ENCODE measurements at regions not wholly inside any gene's neighbourhood (a gene's known extent, or its start where the extent isn't known, plus 50 kb on each side); places are given as distances from the start of the nearest gene placed in this dataset.

DNA sequence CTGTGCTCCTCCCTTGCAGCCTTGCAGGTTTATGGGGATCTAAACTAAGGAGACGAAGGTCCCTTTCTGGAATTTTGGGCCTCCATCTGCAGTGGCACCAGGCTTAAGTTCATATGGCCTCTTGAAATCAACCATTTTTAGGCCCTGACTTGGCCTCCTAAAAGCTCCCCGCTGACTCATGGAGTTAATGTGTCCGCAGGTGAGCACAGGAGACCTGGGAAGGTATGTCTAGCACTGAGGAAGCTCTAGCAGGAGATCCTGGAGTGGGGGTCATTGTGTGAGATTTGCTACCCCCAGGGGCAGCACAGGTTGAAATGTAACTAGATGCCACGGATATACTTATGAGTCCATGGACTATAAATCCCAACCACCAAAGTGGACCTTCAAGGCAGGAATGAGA lies 95.9 kb upstream of the CELF4 start:
- no peak for TF ChIP-seq JUND (IDR thresholded peaks at IDR 0.05; ENCODE audit: low read depth)
- in situ Hi-C loops (cut with HindIII; ENCODE audit: low pct_unique_long_range_greater_than_20kb, low sequenced_read_pairs), result no loop called here

DNA sequence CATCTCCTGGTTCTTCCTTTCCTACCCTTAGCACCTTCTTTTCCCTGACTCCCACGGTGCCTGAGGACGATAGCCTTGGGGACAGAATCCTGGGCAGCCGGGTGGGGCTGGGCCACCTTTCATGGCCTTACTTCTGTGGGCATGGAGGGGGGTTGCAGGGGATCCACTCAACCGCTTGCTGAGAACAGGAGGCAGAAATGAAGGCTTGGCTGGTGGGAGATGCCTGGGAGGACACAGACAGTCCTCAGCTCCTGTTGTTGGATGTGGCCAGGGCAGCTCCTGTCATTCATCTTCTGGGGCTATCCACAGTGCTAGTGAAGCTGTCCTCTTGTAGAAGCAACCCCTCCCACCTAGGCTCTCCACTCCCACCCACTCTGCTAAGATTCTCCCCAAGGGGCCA lies 95.5 kb upstream of the CELF4 start:
- no peak for DNase-seq (ENCODE audit: low read depth in 1 of 2, low spot score in 1 of 2)
- in situ Hi-C loops (cut with HindIII; ENCODE audit: low pct_unique_long_range_greater_than_20kb, low sequenced_read_pairs), result no loop called here
- no peak for TF ChIP-seq JUND (IDR thresholded peaks at IDR 0.05; ENCODE audit: low read depth)

More for the DNA sequence above, 95.9 kb upstream of the CELF4 start:
- DNase-seq (ENCODE audit: low read depth in 1 of 2, low spot score in 1 of 2), result no peak

DNA sequence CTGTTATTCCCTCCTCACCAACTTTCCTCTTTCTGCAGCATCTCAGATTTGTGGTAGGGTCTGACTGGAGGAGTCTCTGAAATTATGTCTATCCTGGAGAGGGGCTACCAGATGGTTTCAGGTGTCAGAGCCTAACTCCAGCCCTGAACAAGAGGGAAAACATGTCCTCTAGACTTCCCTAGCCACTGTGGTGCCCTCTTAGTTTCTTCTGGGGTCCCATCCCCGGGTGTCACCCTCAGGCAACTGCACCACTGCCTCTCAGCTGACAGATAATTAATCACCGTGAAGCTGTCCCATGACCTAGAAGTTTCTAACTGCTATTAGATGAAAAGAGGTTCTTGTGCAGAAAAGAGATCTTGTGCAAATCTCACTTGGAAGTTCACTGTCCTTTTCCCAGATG lies 95.1 kb upstream of the CELF4 start:
- in situ Hi-C loops (cut with HindIII; ENCODE audit: low pct_unique_long_range_greater_than_20kb, low sequenced_read_pairs), result no loop called here
- no peak for TF ChIP-seq JUND (IDR thresholded peaks at IDR 0.05; ENCODE audit: low read depth)
- no peak for DNase-seq (ENCODE audit: low read depth in 1 of 2, low spot score in 1 of 2)

DNA sequence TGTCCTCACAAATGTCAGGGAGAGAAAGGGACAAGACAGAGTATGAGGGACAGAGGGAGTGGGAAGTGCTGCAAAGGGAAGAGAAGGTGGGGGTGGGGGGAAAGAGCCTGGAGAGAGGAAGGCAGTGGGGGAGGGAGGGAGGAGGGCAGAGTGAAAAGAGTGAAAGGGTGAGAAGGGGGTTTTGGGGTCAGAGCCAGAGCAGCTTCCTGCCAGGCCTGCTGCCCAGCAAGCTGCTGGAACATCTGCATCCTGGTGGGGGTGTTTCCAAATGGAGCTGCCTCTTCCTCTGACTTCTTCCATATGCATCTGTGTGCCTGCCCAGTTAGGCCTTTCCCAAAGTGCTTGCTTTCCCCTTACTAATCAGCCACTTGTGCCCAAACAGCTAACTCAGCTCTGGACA lies 94.3 kb upstream of the CELF4 start:
- no peak for DNase-seq (ENCODE audit: low read depth in 1 of 2, low spot score in 1 of 2)
- in situ Hi-C loops (cut with HindIII; ENCODE audit: low pct_unique_long_range_greater_than_20kb, low sequenced_read_pairs), result no loop called here
- no peak for TF ChIP-seq JUND (IDR thresholded peaks at IDR 0.05; ENCODE audit: low read depth)

DNA sequence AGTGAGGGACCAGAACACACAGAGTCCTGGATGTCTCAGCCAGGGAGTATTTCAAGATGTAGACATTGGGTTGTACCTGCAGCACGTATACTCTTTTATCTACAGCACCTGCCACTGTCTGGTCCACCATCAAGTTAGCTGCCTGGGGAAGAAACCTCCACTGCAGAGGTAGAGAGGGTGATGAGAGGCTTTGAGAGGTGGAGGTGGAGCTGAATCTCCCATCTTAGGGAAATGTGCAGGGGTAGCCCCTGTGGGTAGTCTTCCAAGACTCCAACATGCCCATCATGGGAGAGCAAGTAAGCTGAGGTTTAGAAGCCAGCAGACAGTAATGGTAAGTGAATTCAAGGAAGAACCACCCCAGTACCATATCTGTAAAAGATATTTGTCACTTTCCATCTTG lies 93.3 kb upstream of the CELF4 start:
- DNase-seq (ENCODE audit: low read depth in 1 of 2, low spot score in 1 of 2), result no peak
- in situ Hi-C loops (cut with HindIII; ENCODE audit: low pct_unique_long_range_greater_than_20kb, low sequenced_read_pairs), result no loop called here
- no peak for TF ChIP-seq JUND (IDR thresholded peaks at IDR 0.05; ENCODE audit: low read depth)

DNA sequence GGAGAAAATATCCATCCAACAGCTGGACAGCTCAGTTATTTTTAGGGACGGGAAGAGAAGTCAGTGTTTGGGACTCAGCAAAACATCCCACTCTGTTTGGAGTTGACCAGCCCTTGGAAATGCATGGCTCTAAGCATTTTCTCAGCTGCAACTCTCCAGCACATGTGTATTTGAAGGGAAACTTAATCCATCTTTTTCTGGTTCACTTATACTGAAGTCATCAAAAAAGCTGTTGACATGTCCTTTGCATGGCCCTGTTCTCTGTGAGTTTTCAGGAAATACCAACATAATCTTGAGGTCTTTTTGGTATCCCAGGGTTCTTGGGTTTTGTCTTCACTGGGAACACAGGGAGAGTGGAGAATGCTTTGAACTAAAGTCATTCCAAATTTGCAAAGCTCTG lies 91.9 kb upstream of the CELF4 start:
- no peak for TF ChIP-seq JUND (IDR thresholded peaks at IDR 0.05; ENCODE audit: low read depth)
- in situ Hi-C loops (cut with HindIII; ENCODE audit: low pct_unique_long_range_greater_than_20kb, low sequenced_read_pairs), result no loop called here
- no peak for DNase-seq (ENCODE audit: low read depth in 1 of 2, low spot score in 1 of 2)

DNA sequence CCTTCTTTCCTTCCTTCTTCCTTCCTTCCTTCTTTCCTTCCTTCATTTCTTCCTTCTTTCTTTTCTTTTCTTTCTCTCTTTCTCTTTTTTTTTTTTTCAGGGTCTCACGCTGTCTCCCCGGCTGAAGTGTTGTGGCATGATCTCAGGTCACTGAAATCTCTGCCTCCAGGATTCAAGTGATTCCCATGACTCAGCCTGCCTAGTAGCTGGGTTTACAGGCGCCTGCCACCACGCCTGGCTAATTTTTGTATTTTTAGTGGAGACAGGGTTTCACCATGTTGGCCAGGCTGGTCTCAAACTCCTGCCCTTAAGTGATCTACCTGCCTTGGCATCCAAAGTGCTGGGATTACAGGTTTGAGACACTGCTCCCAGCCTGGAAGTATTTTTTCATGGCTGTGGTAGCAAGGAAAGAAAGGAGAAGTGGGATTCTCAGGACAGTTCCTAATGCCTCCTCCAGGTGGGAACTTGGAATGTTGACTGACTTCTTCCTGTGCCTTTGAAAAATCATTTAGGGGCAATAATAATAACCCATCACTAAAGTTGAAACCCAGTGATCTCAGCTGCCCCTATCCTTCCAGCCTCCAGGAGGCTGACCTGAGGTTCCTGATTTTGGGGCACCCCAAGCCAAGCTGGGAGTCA lies 89.3 kb upstream of the CELF4 start:
- DNase-seq (ENCODE audit: low read depth in 1 of 2, low spot score in 1 of 2), result no peak
- in situ Hi-C loops (cut with HindIII; ENCODE audit: low pct_unique_long_range_greater_than_20kb, low sequenced_read_pairs), result no loop called here
- TF ChIP-seq JUND (IDR thresholded peaks at IDR 0.05; ENCODE audit: low read depth), result no peak

DNA sequence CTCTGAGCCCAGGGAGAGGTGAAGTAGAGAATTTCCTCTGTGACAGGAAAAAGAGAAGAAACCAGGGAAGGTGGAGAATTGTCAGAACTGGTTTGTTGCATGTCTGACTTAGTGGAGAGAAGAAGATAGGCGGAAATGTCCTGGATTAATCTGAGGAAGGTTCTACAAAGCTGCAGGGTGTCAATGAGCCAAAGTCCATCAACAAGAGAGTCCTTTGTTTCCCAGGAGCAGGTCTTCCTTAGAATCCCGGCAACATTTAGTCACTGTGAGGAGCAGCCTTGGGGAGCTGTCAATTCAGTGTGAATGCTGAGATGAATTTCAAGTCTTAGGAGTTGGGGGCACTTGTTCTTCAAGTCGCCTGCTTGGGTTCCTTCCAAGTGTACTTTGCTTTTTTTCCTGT lies 88.4 kb upstream of the CELF4 start:
- no peak for TF ChIP-seq JUND (IDR thresholded peaks at IDR 0.05; ENCODE audit: low read depth)
- no peak for DNase-seq (ENCODE audit: low read depth in 1 of 2, low spot score in 1 of 2)
- in situ Hi-C loops (cut with HindIII; ENCODE audit: low pct_unique_long_range_greater_than_20kb, low sequenced_read_pairs), result no loop called here

DNA sequence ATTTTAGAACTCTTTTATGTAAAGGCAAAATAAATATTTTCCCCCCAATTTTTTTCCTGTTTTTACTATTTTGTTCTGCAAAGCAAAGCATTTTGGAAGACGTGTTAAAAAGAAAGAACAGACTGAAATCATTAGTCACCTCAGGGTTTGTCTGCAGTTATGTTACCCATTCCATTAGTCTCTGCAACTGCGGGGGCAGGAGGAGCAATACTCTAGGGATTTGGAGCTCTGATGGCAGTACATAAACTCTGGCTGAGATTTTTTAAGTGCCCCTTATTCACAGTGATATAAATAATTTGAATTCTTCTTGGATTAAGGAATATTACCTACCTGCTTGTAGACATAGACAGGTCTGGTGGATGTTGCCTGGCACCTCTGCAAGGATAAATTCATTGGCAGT lies 88.0 kb upstream of the CELF4 start:
- in situ Hi-C loops (cut with HindIII; ENCODE audit: low pct_unique_long_range_greater_than_20kb, low sequenced_read_pairs), result no loop called here
- TF ChIP-seq JUND (IDR thresholded peaks at IDR 0.05; ENCODE audit: low read depth), result no peak
- DNase-seq (ENCODE audit: low read depth in 1 of 2, low spot score in 1 of 2), result no peak

DNA sequence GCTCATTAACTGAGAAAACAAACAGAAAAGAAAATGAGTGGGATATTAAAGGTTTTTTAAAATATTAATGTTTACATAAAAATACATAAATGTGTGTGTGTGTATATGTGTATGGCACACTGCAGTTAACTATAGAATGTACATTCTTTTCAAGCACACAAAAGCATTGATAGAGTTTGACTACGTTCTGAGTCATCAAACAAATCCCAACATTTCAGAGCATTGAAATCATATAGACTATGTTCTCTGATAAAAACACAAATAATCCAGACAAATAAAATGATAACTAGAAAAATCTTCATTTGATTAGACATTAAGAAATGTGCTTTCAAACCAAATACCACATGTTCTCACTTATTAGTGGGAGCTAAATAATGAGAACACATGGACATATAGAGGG lies 84.3 kb upstream of the CELF4 start:
- no peak for TF ChIP-seq JUND (IDR thresholded peaks at IDR 0.05; ENCODE audit: low read depth)
- in situ Hi-C loops (cut with HindIII; ENCODE audit: low pct_unique_long_range_greater_than_20kb, low sequenced_read_pairs), result no loop called here
- no peak for DNase-seq (ENCODE audit: low read depth in 1 of 2, low spot score in 1 of 2)

DNA sequence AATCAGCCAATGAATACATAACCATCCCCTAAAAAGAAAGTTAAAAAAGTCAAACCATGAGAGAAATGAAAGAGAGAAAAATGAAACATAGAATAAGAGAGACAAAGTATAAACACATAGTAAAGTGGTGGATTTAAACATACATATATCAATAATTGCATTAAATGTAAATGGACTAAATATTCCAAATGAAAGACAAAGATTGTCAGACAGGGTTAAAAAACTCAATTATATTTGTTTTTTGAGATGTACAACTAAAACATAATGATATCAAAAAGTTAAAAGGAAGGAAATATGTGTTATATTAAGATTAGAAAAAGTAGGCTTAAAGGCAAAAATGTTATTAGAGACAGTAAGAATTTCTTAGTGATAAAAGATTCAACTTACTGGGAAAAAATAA lies 83.8 kb upstream of the CELF4 start:
- no peak for DNase-seq (ENCODE audit: low read depth in 1 of 2, low spot score in 1 of 2)
- in situ Hi-C loops (cut with HindIII; ENCODE audit: low pct_unique_long_range_greater_than_20kb, low sequenced_read_pairs), result no loop called here
- no peak for TF ChIP-seq JUND (IDR thresholded peaks at IDR 0.05; ENCODE audit: low read depth)

DNA sequence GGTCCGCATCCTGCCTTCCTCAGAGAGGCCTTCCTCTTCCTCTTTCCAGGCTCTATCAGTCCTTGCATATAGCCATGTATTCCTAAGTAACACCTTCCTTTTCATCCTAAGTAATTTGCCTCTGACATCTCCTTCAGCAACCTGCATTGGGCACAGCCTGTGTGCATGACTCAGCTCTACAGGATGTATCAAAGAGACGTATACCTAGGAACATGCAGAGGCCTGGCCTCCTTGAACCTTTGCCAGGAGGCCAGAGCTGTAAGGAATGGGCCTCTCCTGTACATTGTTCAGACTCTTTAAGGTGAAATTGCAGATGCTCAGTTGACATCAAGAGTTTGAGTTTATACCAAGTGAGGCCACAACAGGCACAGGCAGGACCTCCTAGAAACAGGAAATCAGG lies 76.0 kb upstream of the CELF4 start:
- TF ChIP-seq JUND (IDR thresholded peaks at IDR 0.05; ENCODE audit: low read depth), result no peak
- no peak for DNase-seq (ENCODE audit: low read depth in 1 of 2, low spot score in 1 of 2)
- in situ Hi-C loops (cut with HindIII; ENCODE audit: low pct_unique_long_range_greater_than_20kb, low sequenced_read_pairs), result no loop called here

DNA sequence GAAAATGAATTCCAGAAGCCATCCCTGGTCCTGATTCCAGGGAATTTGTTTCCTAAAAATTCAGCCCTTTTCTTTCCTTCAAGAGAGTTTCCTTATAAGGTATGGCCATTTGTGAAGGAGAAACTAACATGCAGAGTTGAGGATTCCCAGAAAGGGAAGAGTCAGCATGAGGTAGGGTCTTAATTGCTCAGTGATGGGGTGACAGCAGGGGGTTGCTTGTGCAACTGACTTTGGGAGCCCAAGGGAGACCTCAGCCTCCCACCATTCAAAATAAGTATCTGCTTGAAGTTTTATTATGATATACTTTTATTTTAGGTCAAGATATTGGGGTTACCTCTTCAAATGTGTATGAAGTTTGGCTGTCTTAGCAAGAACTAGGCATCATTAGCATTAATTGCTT lies 74.9 kb upstream of the CELF4 start:
- DNase-seq (ENCODE audit: low read depth in 1 of 2, low spot score in 1 of 2), result no peak
- TF ChIP-seq JUND (IDR thresholded peaks at IDR 0.05; ENCODE audit: low read depth), result no peak
- in situ Hi-C loops (cut with HindIII; ENCODE audit: low pct_unique_long_range_greater_than_20kb, low sequenced_read_pairs), result no loop called here

DNA sequence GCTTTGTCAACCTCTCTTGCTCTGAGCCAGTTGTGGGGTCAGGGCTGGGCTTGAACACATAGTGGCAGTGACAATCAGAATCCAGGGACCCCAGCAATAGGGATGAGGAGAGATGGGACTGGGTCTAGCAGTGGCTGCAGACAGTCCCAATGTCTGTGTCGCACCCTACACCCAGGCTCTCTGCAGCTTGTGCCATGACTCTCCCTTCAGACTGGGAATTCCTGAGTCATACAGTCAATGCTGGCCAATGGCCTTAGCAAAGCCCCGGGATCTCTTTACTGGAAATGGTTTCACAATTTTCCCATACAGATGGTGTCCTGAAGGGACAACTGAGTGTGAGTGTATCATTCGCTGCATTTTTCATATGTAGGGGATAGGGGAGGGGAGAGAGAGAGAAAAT lies 74.2 kb upstream of the CELF4 start:
- TF ChIP-seq JUND (IDR thresholded peaks at IDR 0.05; ENCODE audit: low read depth), result no peak
- no peak for DNase-seq (ENCODE audit: low read depth in 1 of 2, low spot score in 1 of 2)
- in situ Hi-C loops (cut with HindIII; ENCODE audit: low pct_unique_long_range_greater_than_20kb, low sequenced_read_pairs), result no loop called here

Data from T47D (cell line).